CD14-positive monocyte (primary cell): ENCODE measurements at regions not wholly inside any gene's neighbourhood (a gene's known extent, or its start where the extent isn't known, plus 50 kb on each side); places are given as distances from the start of the nearest gene placed in this dataset.
A peak's percentile ranks its signal among the peaks of the same experiment; 100 is the strongest.
"Not testable (repeated sequence)": the region's sequence is repeated elsewhere in the genome, so short reads cannot be mapped to it uniquely, and the experiment has no call there.

Experiments used
- DNase-seq, 3 donors: peaks; one replicate each; pipeline ENCODE4 v3.0.0-alpha.2; 2011 to 2022
- H2AFZ ChIP-seq: 2 replicates; pipeline ENCODE4 v1.6.0; 2012; ENCODE audit warnings: mild to moderate bottlenecking, low read depth, low read length, inconsistent platforms; ENCODE audit not compliant: insufficient read depth, poor library complexity, severe bottlenecking
- H3K27ac ChIP-seq, 2 donors: 1 replicate in 1 of 2; 2 replicates in 1 of 2; pipeline ENCODE4 v1.5.1; 2012 to 2013; ENCODE audit warnings: low read length in 2 of 2, control low read depth in 1 of 2, inconsistent platforms in 1 of 2, low read depth in 1 of 2, mild to moderate bottlenecking in 1 of 2
- H3K27me3 ChIP-seq, 2 donors: one replicate each; pipeline versions ENCODE4 v1.6.0 to v1.6.1; 2011 to 2013; ENCODE audit warnings: low read length in 2 of 2; ENCODE audit not compliant: control insufficient read depth in 2 of 2, insufficient read depth in 2 of 2
- H3K36me3 ChIP-seq, 2 donors: replicated peaks in 1 of 2; 1 replicate in 1 of 2; 2 replicates in 1 of 2; pipeline versions ENCODE4 v1.5.1 to v1.6.1; 2012 to 2013; ENCODE audit warnings: low read length in 2 of 2, control low read depth in 1 of 2, inconsistent platforms in 1 of 2, mild to moderate bottlenecking in 1 of 2; ENCODE audit not compliant: insufficient read depth in 2 of 2, control insufficient read depth in 1 of 2
- H3K4me1 ChIP-seq, 2 donors: 1 replicate in 1 of 2; 2 replicates in 1 of 2; pipeline versions ENCODE4 v1.5.1 to v1.6.1; 2012 to 2013; ENCODE audit warnings: low read length in 2 of 2, control low read depth in 1 of 2, inconsistent platforms in 1 of 2, mild to moderate bottlenecking in 1 of 2, moderate library complexity in 1 of 2; ENCODE audit not compliant: insufficient read depth in 2 of 2, control insufficient read depth in 1 of 2
- H3K4me2 ChIP-seq: replicated peaks from 2 replicates; pipeline ENCODE3; 2012; ENCODE audit warnings: low read length, moderate library complexity, mild to moderate bottlenecking; ENCODE audit not compliant: poor library complexity, severe bottlenecking; ENCODE audit errors: extremely low read depth
- H3K4me3 ChIP-seq, 3 experiments: fragments of 200-600 bp in 1 of 3; sonication (generic) in 1 of 3; replicated peaks in 1 of 3; 1 replicate in 2 of 3; 2 replicates in 1 of 3; pipeline ENCODE4 v1.5.1; 2011 to 2013; ENCODE audit warnings: low read length in 3 of 3, mild to moderate bottlenecking in 3 of 3, control low read depth in 2 of 3, low read depth in 2 of 3, inconsistent platforms in 1 of 3, moderate library complexity in 1 of 3
- H3K79me2 ChIP-seq: 2 replicates; pipeline ENCODE4 v1.6.0; 2012; ENCODE audit warnings: mild to moderate bottlenecking, control low read depth, inconsistent platforms, low read length, moderate library complexity; ENCODE audit not compliant: insufficient read depth
- H3K9ac ChIP-seq: 2 replicates; pipeline ENCODE4 v1.6.0; 2017; ENCODE audit warnings: low read length, mild to moderate bottlenecking; ENCODE audit not compliant: insufficient read depth, poor library complexity, severe bottlenecking
- H3K9me3 ChIP-seq, 2 donors: replicated peaks in 1 of 2; 1 replicate in 1 of 2; 2 replicates in 1 of 2; pipeline versions ENCODE4 v1.5.1 to v1.6.1; 2012 to 2013; ENCODE audit warnings: low read length in 2 of 2, control low read depth in 1 of 2; ENCODE audit not compliant: control insufficient read depth in 1 of 2, insufficient read depth in 1 of 2
- H4K20me1 ChIP-seq: 2 replicates; pipeline ENCODE4 v1.6.0; 2012; ENCODE audit warnings: mild to moderate bottlenecking, low read length, control low read depth, moderate library complexity; ENCODE audit not compliant: insufficient read depth
- H3K27ac Mint-ChIP-seq, 7 donors: one replicate each; pipeline ENCODE4 v1.8.0; 2020; ENCODE audit warnings: mild to moderate bottlenecking in 7 of 7, mixed read lengths in 7 of 7, moderate library complexity in 6 of 7, inconsistent platforms in 2 of 7
- H3K27me3 Mint-ChIP-seq, 3 donors: one replicate each; pipeline ENCODE4 v1.8.0; 2021 to 2022; ENCODE audit warnings: low read depth in 3 of 3, mild to moderate bottlenecking in 3 of 3, mixed read lengths in 3 of 3, moderate library complexity in 3 of 3, inconsistent platforms in 1 of 3
- H3K36me3 Mint-ChIP-seq, 2 donors: one replicate each; pipeline ENCODE4 v1.8.0; 2020; ENCODE audit warnings: mixed read lengths in 2 of 2, inconsistent platforms in 1 of 2, mild to moderate bottlenecking in 1 of 2
- H3K4me1 Mint-ChIP-seq: one replicate; pipeline ENCODE4 v1.8.0; 2020; ENCODE audit warnings: mild to moderate bottlenecking, mixed read lengths
- H3K4me3 Mint-ChIP-seq, 2 donors: one replicate each; pipeline ENCODE4 v1.8.0; 2020; ENCODE audit warnings: mild to moderate bottlenecking in 2 of 2, mixed read lengths in 2 of 2, moderate library complexity in 1 of 2
- H3K9me3 Mint-ChIP-seq, 7 donors: one replicate each; pipeline ENCODE4 v1.8.0; 2020 to 2022; ENCODE audit warnings: mixed read lengths in 7 of 7, mild to moderate bottlenecking in 6 of 7, moderate library complexity in 6 of 7, inconsistent platforms in 2 of 7
- CTCF ChIP-seq: fragments of 200-600 bp; IDR thresholded peaks from one replicate; pipeline ENCODE4 v1.8.0; 2022; ENCODE audit warnings: antibody characterized with exemption, mild to moderate bottlenecking
- WGBS: methylation state at CpG from one replicate; pipeline ENCODE4 v1.1.5; 2013; ENCODE audit warnings: missing lambda C conversion rate; ENCODE audit not compliant: insufficient coverage; 5-methylcytosine and 5-hydroxymethylcytosine counted together
- intact Hi-C, 2 donors: fragments of 100-400 bp; cut with micrococcal nuclease; formaldehyde crosslinking; loops; one replicate each; pipeline versions ENCODE4 v1.15.0 to v1.15.1; 2023

GRCh38 chr15:30801140-30801895 is 102.4 kb upstream of the FAN1 start:
- H3K36me3 Mint-ChIP-seq, H3K27me3 Mint-ChIP-seq, H3K36me3 ChIP-seq, H3K27ac ChIP-seq, H4K20me1 ChIP-seq, H3K9me3 Mint-ChIP-seq, H3K79me2 ChIP-seq, H3K9me3 ChIP-seq, DNase-seq, H3K4me1 Mint-ChIP-seq, H3K4me3 ChIP-seq, intact Hi-C loops, H3K4me1 ChIP-seq, H2AFZ ChIP-seq, H3K27me3 ChIP-seq, H3K27ac Mint-ChIP-seq, H3K9ac ChIP-seq, H3K4me2 ChIP-seq, H3K4me3 Mint-ChIP-seq: not testable (repeated sequence)
- TF ChIP-seq CTCF: peak; percentile 8
- 54% methylated on average over 3 of the region's 16 CpGs for WGBS

- H3K9me3 ChIP-seq, DNase-seq, H3K36me3 ChIP-seq, intact Hi-C loops, H3K4me2 ChIP-seq, H3K27me3 Mint-ChIP-seq, H3K4me3 ChIP-seq, H4K20me1 ChIP-seq, H3K4me1 Mint-ChIP-seq, H3K79me2 ChIP-seq, H3K4me3 Mint-ChIP-seq, H2AFZ ChIP-seq, H3K4me1 ChIP-seq, H3K27ac Mint-ChIP-seq, H3K27ac ChIP-seq, H3K9me3 Mint-ChIP-seq, H3K27me3 ChIP-seq, H3K9ac ChIP-seq, H3K36me3 Mint-ChIP-seq: not testable (repeated sequence)
- no CpG with 5 or more reads among the region's 2 CpGs for WGBS
These were observed 101.7 kb upstream of the FAN1 start for GRCh38 chr15:30802001-30802400.

- H3K27ac ChIP-seq, H2AFZ ChIP-seq, H3K79me2 ChIP-seq, H3K9ac ChIP-seq, H3K4me1 Mint-ChIP-seq, DNase-seq, H3K9me3 Mint-ChIP-seq, H3K36me3 Mint-ChIP-seq, H3K27ac Mint-ChIP-seq, H3K4me2 ChIP-seq, H3K27me3 ChIP-seq, intact Hi-C loops, H3K36me3 ChIP-seq, H4K20me1 ChIP-seq, H3K4me3 Mint-ChIP-seq, H3K9me3 ChIP-seq, H3K27me3 Mint-ChIP-seq, H3K4me1 ChIP-seq, H3K4me3 ChIP-seq: not testable (repeated sequence)
- 100% methylated on average over 6 of the region's 15 CpGs for WGBS
These were observed 100.0 kb upstream of the FAN1 start for GRCh38 chr15:30803703-30804102.
